ENCODE measurements at regions not wholly inside any gene's neighbourhood (a gene's known extent, or its start where the extent isn't known, plus 50 kb on each side); places are given as distances from the start of the nearest gene placed in this dataset.

DNA sequence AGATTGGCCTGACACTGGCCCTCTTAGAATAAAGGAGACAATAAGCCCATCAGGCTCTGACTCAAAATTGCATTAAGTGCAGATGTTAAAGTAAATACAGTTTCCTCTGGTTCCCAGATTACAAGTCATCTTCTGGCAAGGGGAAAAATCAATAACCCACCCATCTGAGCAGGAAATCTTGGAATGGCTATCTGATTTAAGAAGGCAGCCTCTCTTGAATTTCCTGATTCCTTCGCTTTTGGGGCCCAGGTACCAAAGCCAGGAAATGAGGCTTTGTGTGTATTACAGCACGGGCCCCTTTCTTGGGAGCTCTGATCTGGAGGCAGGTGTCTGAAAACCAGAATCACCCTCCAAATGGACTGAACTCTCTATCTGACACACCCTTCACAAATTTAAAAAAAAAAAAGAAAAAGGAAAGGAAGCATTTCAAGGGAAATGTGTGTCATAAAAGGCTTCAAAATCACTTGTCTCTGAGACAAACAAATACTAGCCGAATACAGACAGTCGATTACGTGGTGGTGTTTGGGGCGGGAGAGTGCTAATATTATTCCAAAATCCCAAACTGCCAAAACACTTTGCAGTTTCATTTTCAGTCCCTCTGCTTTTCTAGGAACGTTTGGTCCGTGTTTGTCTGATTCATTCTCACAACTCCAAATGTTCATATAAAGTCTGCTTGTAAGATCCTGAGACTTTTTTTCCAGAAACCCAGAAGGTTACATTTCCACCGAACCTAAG lies 240.9 kb upstream of the CAMK1G start (continued):
- TF ChIP-seq, protein P1, sequence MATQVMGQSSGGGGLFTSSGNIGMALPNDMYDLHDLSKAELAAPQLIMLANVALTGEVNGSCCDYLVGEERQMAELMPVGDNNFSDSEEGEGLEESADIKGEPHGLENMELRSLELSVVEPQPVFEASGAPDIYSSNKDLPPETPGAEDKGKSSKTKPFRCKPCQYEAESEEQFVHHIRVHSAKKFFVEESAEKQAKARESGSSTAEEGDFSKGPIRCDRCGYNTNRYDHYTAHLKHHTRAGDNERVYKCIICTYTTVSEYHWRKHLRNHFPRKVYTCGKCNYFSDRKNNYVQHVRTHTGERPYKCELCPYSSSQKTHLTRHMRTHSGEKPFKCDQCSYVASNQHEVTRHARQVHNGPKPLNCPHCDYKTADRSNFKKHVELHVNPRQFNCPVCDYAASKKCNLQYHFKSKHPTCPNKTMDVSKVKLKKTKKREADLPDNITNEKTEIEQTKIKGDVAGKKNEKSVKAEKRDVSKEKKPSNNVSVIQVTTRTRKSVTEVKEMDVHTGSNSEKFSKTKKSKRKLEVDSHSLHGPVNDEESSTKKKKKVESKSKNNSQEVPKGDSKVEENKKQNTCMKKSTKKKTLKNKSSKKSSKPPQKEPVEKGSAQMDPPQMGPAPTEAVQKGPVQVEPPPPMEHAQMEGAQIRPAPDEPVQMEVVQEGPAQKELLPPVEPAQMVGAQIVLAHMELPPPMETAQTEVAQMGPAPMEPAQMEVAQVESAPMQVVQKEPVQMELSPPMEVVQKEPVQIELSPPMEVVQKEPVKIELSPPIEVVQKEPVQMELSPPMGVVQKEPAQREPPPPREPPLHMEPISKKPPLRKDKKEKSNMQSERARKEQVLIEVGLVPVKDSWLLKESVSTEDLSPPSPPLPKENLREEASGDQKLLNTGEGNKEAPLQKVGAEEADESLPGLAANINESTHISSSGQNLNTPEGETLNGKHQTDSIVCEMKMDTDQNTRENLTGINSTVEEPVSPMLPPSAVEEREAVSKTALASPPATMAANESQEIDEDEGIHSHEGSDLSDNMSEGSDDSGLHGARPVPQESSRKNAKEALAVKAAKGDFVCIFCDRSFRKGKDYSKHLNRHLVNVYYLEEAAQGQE (IDR thresholded peaks at IDR 0.05; ENCODE audit: unreplicated experiment) = no peak
- TF ChIP-seq, protein P2, sequence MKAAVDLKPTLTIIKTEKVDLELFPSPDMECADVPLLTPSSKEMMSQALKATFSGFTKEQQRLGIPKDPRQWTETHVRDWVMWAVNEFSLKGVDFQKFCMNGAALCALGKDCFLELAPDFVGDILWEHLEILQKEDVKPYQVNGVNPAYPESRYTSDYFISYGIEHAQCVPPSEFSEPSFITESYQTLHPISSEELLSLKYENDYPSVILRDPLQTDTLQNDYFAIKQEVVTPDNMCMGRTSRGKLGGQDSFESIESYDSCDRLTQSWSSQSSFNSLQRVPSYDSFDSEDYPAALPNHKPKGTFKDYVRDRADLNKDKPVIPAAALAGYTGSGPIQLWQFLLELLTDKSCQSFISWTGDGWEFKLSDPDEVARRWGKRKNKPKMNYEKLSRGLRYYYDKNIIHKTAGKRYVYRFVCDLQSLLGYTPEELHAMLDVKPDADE (IDR thresholded peaks at IDR 0.05) = no peak
- TF ChIP-seq, protein P3, sequence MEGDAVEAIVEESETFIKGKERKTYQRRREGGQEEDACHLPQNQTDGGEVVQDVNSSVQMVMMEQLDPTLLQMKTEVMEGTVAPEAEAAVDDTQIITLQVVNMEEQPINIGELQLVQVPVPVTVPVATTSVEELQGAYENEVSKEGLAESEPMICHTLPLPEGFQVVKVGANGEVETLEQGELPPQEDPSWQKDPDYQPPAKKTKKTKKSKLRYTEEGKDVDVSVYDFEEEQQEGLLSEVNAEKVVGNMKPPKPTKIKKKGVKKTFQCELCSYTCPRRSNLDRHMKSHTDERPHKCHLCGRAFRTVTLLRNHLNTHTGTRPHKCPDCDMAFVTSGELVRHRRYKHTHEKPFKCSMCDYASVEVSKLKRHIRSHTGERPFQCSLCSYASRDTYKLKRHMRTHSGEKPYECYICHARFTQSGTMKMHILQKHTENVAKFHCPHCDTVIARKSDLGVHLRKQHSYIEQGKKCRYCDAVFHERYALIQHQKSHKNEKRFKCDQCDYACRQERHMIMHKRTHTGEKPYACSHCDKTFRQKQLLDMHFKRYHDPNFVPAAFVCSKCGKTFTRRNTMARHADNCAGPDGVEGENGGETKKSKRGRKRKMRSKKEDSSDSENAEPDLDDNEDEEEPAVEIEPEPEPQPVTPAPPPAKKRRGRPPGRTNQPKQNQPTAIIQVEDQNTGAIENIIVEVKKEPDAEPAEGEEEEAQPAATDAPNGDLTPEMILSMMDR (conservative IDR thresholded peaks at IDR 0.05; ENCODE audit: low read depth in 2 of 2) = no peak

DNA sequence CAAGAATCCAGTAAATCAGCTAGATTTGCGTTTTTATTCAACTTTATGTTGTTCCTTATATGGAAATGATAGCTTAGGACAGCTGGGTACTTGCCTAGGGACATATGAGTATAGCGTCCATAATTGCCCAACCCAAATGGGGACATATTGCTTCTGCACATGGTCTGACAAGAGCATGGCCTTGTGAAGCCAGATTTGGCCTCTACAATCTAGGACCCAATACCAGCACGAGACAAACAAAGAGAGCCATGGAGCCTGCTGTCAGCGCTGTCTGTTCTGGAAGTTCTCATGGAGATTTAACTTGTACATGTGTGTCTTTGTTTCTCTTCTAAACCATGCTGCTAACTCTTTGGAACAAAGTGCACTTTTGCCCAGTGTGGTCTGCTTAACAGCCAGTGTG lies 240.0 kb upstream of the CAMK1G start:
- Mint-ChIP-seq H3K4me1 (peaks cover 11% of the 10 kb centered on the region), H3K4me3 (no peak overlapping the region), H3K27me3 (ENCODE audit: insufficient read depth, low read depth, poor library complexity) (no peaks in the 10 kb centered on the region), H3K9me3 (no peaks in the 10 kb centered on the region), H3K36me3 (ENCODE audit: low read depth) (no peaks in the 10 kb centered on the region), H3K27ac (no peak overlapping the region)
- no peak overlapping the region for H3K4me3 ChIP-seq
- peaks cover 8% of the 10 kb centered on the region; the same call in 1 of the 2 replicates for H3K9me2 ChIP-seq (ENCODE audit: insufficient read depth)
- H3K4me1 ChIP-seq (ENCODE audit: insufficient read depth) = no peaks in the 10 kb centered on the region
- TF ChIP-seq EZH2phosphoT487 (IDR thresholded peaks at IDR 0.05; ENCODE audit: unreplicated experiment) (no peak), ZNF114 (CRISPR knock-in tag; IDR thresholded peaks at IDR 0.05) (no peak), ZNF462 (CRISPR knock-in tag; IDR thresholded peaks at IDR 0.05) (no peak), NANOG (IDR thresholded peaks at IDR 0.05; ENCODE audit: borderline replicate concordance) (no peak), ZNF331 (CRISPR knock-in tag; IDR thresholded peaks at IDR 0.05; ENCODE audit: low read depth) (no peak)
- TF ChIP-seq, protein P3 (conservative IDR thresholded peaks at IDR 0.05; ENCODE audit: low read depth in 2 of 2) = no peak
- H4K20me1 ChIP-seq (replicated peaks; ENCODE audit: insufficient read depth) = no peaks in the 10 kb centered on the region
- no peaks in the 10 kb centered on the region for H3K79me2 ChIP-seq (replicated peaks; ENCODE audit: insufficient read depth)
- H3K27ac ChIP-seq (ENCODE audit: low read depth) = no peak overlapping the region
- H3K36me3 ChIP-seq (ENCODE audit: insufficient read depth) = no peaks in the 10 kb centered on the region
- ATAC-seq = no peak
- no peak overlapping the region for H3K4me2 ChIP-seq
- no peaks in the 10 kb centered on the region for H3F3A ChIP-seq (replicated peaks; ENCODE audit: low read depth)
- H2AFZ ChIP-seq = no peak overlapping the region
- H3K27me3 ChIP-seq (ENCODE audit: insufficient read depth) = no peaks in the 10 kb centered on the region
- DNase-seq (ENCODE audit: low spot score) = no peak

Data from GM23338 (cell line).